ENCODE measurements at regions not wholly inside any gene's neighbourhood (a gene's known extent, or its start where the extent isn't known, plus 50 kb on each side); places are given as distances from the start of the nearest gene placed in this dataset.

DNA sequence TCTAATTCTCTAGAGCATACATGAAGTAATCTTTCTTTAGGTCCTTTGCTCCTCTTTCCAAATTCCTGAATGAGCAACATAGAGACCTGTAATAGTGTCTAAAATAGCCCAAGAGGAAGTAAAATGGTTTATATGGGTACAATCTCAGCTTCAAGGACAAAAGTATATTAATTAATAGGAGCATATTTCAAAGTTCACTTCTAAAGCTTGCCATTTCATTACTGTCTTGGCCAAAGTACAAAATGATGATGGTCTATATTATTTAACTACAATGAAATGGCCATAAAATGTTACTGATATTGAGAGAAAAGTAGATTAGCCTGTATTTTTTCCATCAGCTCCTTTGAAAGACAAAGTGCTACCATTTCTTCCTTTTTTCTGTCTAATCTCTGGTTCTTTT, 410.4 kb upstream of the NOVA1 start:
- H3K36me3 ChIP-seq = no peaks in the 10 kb centered on the region
- H3K9me3 ChIP-seq = no peaks in the 10 kb centered on the region
- TF ChIP-seq, protein P1, sequence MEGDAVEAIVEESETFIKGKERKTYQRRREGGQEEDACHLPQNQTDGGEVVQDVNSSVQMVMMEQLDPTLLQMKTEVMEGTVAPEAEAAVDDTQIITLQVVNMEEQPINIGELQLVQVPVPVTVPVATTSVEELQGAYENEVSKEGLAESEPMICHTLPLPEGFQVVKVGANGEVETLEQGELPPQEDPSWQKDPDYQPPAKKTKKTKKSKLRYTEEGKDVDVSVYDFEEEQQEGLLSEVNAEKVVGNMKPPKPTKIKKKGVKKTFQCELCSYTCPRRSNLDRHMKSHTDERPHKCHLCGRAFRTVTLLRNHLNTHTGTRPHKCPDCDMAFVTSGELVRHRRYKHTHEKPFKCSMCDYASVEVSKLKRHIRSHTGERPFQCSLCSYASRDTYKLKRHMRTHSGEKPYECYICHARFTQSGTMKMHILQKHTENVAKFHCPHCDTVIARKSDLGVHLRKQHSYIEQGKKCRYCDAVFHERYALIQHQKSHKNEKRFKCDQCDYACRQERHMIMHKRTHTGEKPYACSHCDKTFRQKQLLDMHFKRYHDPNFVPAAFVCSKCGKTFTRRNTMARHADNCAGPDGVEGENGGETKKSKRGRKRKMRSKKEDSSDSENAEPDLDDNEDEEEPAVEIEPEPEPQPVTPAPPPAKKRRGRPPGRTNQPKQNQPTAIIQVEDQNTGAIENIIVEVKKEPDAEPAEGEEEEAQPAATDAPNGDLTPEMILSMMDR (IDR thresholded peaks at IDR 0.05; ENCODE audit: low read depth, low read length) = no peak
- no peaks in the 10 kb centered on the region for H3K27me3 ChIP-seq
- no peak overlapping the region for H3K4me3 ChIP-seq (ENCODE audit: low read depth, low read length)
- H3K4me1 ChIP-seq = no peaks in the 10 kb centered on the region
- no peak for DNase-seq

DNA sequence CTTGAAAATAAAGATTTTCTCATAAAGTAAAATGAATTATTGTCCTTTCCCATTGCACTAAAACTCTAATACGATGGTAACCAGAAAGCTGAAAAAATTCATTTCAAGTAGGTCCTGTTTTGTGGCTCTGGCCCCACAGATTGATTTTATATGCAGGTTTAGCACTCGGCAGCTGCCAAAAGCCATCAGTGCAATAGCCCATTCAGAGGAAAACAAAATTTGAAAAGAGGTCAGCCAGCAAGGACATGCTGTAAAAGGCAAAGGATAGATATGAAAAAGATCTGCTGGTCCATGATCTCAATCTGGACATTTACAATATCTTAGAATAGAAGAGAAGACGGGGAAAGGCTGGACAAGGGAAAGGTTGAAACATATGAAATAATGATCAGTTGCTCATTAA, 414.8 kb upstream of the NOVA1 start:
- Histone ChIP-seq H3K27me3 (no peaks in the 10 kb centered on the region), H3K4me3 (ENCODE audit: low read depth, low read length) (no peak overlapping the region), H3K9me3 (no peaks in the 10 kb centered on the region), H3K36me3 (no peaks in the 10 kb centered on the region), H3K4me1 (no peaks in the 10 kb centered on the region)
- TF ChIP-seq, protein P1 (IDR thresholded peaks at IDR 0.05; ENCODE audit: low read depth, low read length) = no peak
- no peak for DNase-seq

- H3K36me3 ChIP-seq = no peaks in the 10 kb centered on the region
- no peaks in the 10 kb centered on the region for H3K27me3 ChIP-seq
- H3K9me3 ChIP-seq = no peaks in the 10 kb centered on the region
- no peak for DNase-seq
- TF ChIP-seq, protein P1 (IDR thresholded peaks at IDR 0.05; ENCODE audit: low read depth, low read length) = no peak
- no peak overlapping the region for H3K4me3 ChIP-seq (ENCODE audit: low read depth, low read length)
- H3K4me1 ChIP-seq = no peaks in the 10 kb centered on the region
These were observed 415.8 kb upstream of the NOVA1 start for GRCh38 chr14:27013678-27014077.

GRCh38 chr14:27015065-27015464, 417.2 kb upstream of the NOVA1 start:
- no peak for DNase-seq
- Histone ChIP-seq H3K4me3 (ENCODE audit: low read depth, low read length) (no peak overlapping the region), H3K27me3 (no peaks in the 10 kb centered on the region), H3K9me3 (no peaks in the 10 kb centered on the region), H3K36me3 (no peaks in the 10 kb centered on the region), H3K4me1 (no peaks in the 10 kb centered on the region)
- TF ChIP-seq, protein P1 (IDR thresholded peaks at IDR 0.05; ENCODE audit: low read depth, low read length) = no peak

GRCh38 chr14:27025648-27026047, 427.8 kb upstream of the NOVA1 start:
- no peaks in the 10 kb centered on the region for H3K4me1 ChIP-seq
- no peak for DNase-seq
- H3K9me3 ChIP-seq = no peaks in the 10 kb centered on the region
- no peaks in the 10 kb centered on the region for H3K27me3 ChIP-seq
- H3K36me3 ChIP-seq = no peaks in the 10 kb centered on the region
- TF ChIP-seq, protein P1 (IDR thresholded peaks at IDR 0.05; ENCODE audit: low read depth, low read length) = no peak
- no peak overlapping the region for H3K4me3 ChIP-seq (ENCODE audit: low read depth, low read length)

- H3K27me3 ChIP-seq = no peaks in the 10 kb centered on the region
- no peaks in the 10 kb centered on the region for H3K4me1 ChIP-seq
- H3K4me3 ChIP-seq (ENCODE audit: low read depth, low read length) = no peak overlapping the region
- no peaks in the 10 kb centered on the region for H3K36me3 ChIP-seq
- DNase-seq = no peak
- no peaks in the 10 kb centered on the region for H3K9me3 ChIP-seq
- TF ChIP-seq, protein P1 (IDR thresholded peaks at IDR 0.05; ENCODE audit: low read depth, low read length) = no peak
These were observed 428.3 kb upstream of the NOVA1 start for GRCh38 chr14:27026097-27026496.
